B cell (primary cell): ENCODE measurements at regions not wholly inside any gene's neighbourhood (a gene's known extent, or its start where the extent isn't known, plus 50 kb on each side); places are given as distances from the start of the nearest gene placed in this dataset.

Experiments used
- EZH2 ChIP-seq: IDR thresholded peaks from 2 replicates; pipeline ENCODE4 v1.6.1; 2012; ENCODE audit warnings: borderline replicate concordance, low read depth, mild to moderate bottlenecking, moderate library complexity, low read length; ENCODE audit not compliant: insufficient read depth, poor library complexity, severe bottlenecking
- TF ChIP-seq, protein P1 (sequence below): fragments of 200-600 bp; IDR thresholded peaks from one replicate; pipeline ENCODE4 v1.8.0; 2022; ENCODE audit warnings: antibody characterized with exemption, mild to moderate bottlenecking

DNA sequence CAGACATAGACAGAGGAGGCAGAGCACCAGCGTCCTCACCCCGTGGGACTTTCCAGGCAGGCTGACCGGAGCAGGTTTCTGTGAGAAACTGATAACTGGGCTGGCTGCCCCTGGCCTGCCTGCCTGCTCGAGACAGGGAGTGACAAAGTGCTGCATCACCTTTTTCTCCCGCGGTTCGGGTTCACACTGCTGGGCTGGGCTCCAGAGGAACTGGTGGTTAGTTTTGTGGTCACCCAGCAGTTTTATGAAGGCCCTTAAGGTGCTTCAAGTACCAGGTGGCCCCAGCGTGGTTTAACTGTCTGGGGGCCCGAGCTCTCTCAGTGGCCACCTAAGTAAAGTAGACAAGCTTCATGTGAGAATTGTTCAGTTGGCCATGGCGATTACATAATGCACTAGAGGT, 1073.6 kb downstream of the BCL11B start:
- no peak for TF ChIP-seq EZH2
- TF ChIP-seq, protein P1, sequence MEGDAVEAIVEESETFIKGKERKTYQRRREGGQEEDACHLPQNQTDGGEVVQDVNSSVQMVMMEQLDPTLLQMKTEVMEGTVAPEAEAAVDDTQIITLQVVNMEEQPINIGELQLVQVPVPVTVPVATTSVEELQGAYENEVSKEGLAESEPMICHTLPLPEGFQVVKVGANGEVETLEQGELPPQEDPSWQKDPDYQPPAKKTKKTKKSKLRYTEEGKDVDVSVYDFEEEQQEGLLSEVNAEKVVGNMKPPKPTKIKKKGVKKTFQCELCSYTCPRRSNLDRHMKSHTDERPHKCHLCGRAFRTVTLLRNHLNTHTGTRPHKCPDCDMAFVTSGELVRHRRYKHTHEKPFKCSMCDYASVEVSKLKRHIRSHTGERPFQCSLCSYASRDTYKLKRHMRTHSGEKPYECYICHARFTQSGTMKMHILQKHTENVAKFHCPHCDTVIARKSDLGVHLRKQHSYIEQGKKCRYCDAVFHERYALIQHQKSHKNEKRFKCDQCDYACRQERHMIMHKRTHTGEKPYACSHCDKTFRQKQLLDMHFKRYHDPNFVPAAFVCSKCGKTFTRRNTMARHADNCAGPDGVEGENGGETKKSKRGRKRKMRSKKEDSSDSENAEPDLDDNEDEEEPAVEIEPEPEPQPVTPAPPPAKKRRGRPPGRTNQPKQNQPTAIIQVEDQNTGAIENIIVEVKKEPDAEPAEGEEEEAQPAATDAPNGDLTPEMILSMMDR, result no peak
